Keratinocyte (primary cell): ENCODE measurements at regions not wholly inside any gene's neighbourhood (a gene's known extent, or its start where the extent isn't known, plus 50 kb on each side); places are given as distances from the start of the nearest gene placed in this dataset.

ENCODE experiments used
- DNase-seq: peaks from one replicate; pipeline ENCODE4 v3.0.0-alpha.2; 2011; ENCODE audit warnings: low read depth, missing footprints, low spot score
- FAIRE-seq: peaks from 2 replicates; lab custom pipeline; 2011; peaks lifted over from hg19 to GRCh38; lab: Jason Lieb, UNC
- H2AFZ ChIP-seq: 2 replicates; pipeline ENCODE4 v1.6.0; 2012; ENCODE audit warnings: low read length, control low read depth, inconsistent platforms; ENCODE audit not compliant: control insufficient read depth
- H3K27ac ChIP-seq: 2 replicates; pipeline ENCODE4 v1.5.1; 2011; ENCODE audit warnings: low read length; ENCODE audit not compliant: control insufficient read depth, insufficient read depth
- H3K27me3 ChIP-seq: 3 replicates; pipeline ENCODE4 v1.6.0; 2011; ENCODE audit warnings: low read length; ENCODE audit not compliant: control insufficient read depth, insufficient read depth; ENCODE audit errors: extremely low read depth
- H3K36me3 ChIP-seq, 2 experiments: 2 replicates in 1 of 2; 3 replicates in 1 of 2; pipeline ENCODE4 v1.5.1; 2011; ENCODE audit warnings: low read length in 2 of 2, mild to moderate bottlenecking in 1 of 2; ENCODE audit not compliant: control insufficient read depth in 2 of 2, insufficient read depth in 2 of 2; ENCODE audit errors: extremely low read depth in 1 of 2
- H3K4me1 ChIP-seq: 3 replicates; pipeline ENCODE4 v1.5.1; 2011; ENCODE audit warnings: low read length; ENCODE audit not compliant: control insufficient read depth, insufficient read depth; ENCODE audit errors: extremely low read depth
- H3K4me2 ChIP-seq: 3 replicates; pipeline ENCODE4 v1.6.0; 2011; ENCODE audit warnings: low read depth, low read length; ENCODE audit not compliant: control insufficient read depth, insufficient read depth; ENCODE audit errors: extremely low read depth
- H3K4me3 ChIP-seq, 3 experiments: fragments of 200-600 bp in 1 of 3; sonication (generic) in 1 of 3; 2 replicates in 2 of 3; 3 replicates in 1 of 3; pipeline ENCODE4 v1.5.1; 2011 to 2016; ENCODE audit warnings: low read length in 3 of 3, mild to moderate bottlenecking in 3 of 3, control low read depth in 2 of 3, inconsistent platforms in 1 of 3, low read depth in 1 of 3, mixed read lengths in 1 of 3, mixed run types in 1 of 3, moderate library complexity in 1 of 3; ENCODE audit not compliant: control insufficient read depth in 2 of 3, insufficient read depth in 2 of 3; ENCODE audit errors: extremely low read depth in 1 of 3
- H3K79me2 ChIP-seq: 2 replicates; pipeline ENCODE4 v1.6.0; 2012; ENCODE audit warnings: low read length; ENCODE audit not compliant: control insufficient read depth, insufficient read depth
- H3K9ac ChIP-seq: 3 replicates; pipeline ENCODE4 v1.6.0; 2011; ENCODE audit warnings: low read length; ENCODE audit not compliant: control insufficient read depth, insufficient read depth; ENCODE audit errors: extremely low read depth
- H3K9me1 ChIP-seq: 3 replicates; pipeline ENCODE4 v1.6.0; 2011; ENCODE audit warnings: low read length; ENCODE audit not compliant: control insufficient read depth, insufficient read depth; ENCODE audit errors: extremely low read depth
- H3K9me3 ChIP-seq: 2 replicates; pipeline ENCODE4 v1.5.1; 2012; ENCODE audit warnings: low read depth, low read length; ENCODE audit not compliant: control insufficient read depth
- H4K20me1 ChIP-seq: 3 replicates; pipeline ENCODE4 v1.6.0; 2011; ENCODE audit warnings: low read length; ENCODE audit not compliant: control insufficient read depth, insufficient read depth; ENCODE audit errors: extremely low read depth
- EZH2 ChIP-seq: IDR thresholded peaks from one replicate; pipeline ENCODE4 v1.6.1; 2012; ENCODE audit warnings: inconsistent platforms, mild to moderate bottlenecking, low read length, moderate library complexity
- dilution Hi-C: fragments of 300-500 bp; cut with MboI; formaldehyde crosslinking; loops from one replicate; pipeline ENCODE4 v1.7.0; 2020; ENCODE audit warnings: low sequenced_read_pairs; ENCODE audit not compliant: extremely low pct_ligation_motif_present
- TF ChIP-seq, protein P1 (sequence below), 3 experiments: IDR thresholded peaks in 1 of 3; conservative IDR thresholded peaks in 1 of 3; optimal IDR thresholded peaks in 1 of 3; 2 replicates in 2 of 3; 3 replicates in 1 of 3; pipeline versions ENCODE3 to v1.5.1; 2011; ENCODE audit warnings: low read length in 3 of 3, mild to moderate bottlenecking in 3 of 3, moderate library complexity in 2 of 3, control low read depth in 1 of 3, inconsistent platforms in 1 of 3; ENCODE audit not compliant: insufficient read depth in 2 of 3; ENCODE audit errors: extremely low read depth in 1 of 3

DNA sequence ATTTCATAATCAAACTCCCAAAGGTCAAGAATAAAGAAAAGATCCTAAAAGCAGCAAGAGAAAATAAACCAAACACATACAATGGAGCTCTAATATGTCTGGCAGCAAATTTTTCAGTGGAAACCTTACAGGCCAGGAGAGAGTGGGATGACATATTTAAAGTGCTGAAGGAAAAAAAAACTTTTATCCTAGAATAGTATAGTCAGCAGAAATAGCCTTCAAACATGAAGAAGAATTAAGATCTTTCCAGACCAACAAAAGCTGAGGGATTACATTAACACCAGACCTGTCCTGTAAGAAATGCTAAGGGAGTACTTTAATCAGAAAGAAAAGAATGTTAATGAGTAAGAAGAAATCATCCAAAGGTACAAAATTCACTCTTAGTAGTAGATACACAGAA, 215.7 kb upstream of the IGF1 start:
- H3K4me3 ChIP-seq: no peak overlapping the region
- no peak overlapping the region for H2AFZ ChIP-seq
- TF ChIP-seq, protein P1, sequence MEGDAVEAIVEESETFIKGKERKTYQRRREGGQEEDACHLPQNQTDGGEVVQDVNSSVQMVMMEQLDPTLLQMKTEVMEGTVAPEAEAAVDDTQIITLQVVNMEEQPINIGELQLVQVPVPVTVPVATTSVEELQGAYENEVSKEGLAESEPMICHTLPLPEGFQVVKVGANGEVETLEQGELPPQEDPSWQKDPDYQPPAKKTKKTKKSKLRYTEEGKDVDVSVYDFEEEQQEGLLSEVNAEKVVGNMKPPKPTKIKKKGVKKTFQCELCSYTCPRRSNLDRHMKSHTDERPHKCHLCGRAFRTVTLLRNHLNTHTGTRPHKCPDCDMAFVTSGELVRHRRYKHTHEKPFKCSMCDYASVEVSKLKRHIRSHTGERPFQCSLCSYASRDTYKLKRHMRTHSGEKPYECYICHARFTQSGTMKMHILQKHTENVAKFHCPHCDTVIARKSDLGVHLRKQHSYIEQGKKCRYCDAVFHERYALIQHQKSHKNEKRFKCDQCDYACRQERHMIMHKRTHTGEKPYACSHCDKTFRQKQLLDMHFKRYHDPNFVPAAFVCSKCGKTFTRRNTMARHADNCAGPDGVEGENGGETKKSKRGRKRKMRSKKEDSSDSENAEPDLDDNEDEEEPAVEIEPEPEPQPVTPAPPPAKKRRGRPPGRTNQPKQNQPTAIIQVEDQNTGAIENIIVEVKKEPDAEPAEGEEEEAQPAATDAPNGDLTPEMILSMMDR (optimal IDR thresholded peaks at IDR 0.05 in 1 of 3, IDR thresholded peaks at IDR 0.05 in 1 of 3, conservative IDR thresholded peaks at IDR 0.05 in 1 of 3; ENCODE audit: extremely low read depth in 1 of 3, insufficient read depth in 2 of 3, low read length in 3 of 3): no peak
- no peak for TF ChIP-seq EZH2
- H3K4me2 ChIP-seq: no peak overlapping the region
- no peak for FAIRE-seq
- no peaks in the 10 kb centered on the region for H3K4me1 ChIP-seq
- H3K36me3 ChIP-seq: no peaks in the 10 kb centered on the region
- no peak overlapping the region for H3K27ac ChIP-seq
- no peaks in the 10 kb centered on the region for H4K20me1 ChIP-seq
- H3K9me3 ChIP-seq: no peaks in the 10 kb centered on the region
- DNase-seq: no peak
- H3K79me2 ChIP-seq: no peaks in the 10 kb centered on the region
- dilution Hi-C loops: no loop called here
- H3K27me3 ChIP-seq: no peaks in the 10 kb centered on the region
- no peaks in the 10 kb centered on the region for H3K9me1 ChIP-seq
- H3K9ac ChIP-seq: no peak overlapping the region

DNA sequence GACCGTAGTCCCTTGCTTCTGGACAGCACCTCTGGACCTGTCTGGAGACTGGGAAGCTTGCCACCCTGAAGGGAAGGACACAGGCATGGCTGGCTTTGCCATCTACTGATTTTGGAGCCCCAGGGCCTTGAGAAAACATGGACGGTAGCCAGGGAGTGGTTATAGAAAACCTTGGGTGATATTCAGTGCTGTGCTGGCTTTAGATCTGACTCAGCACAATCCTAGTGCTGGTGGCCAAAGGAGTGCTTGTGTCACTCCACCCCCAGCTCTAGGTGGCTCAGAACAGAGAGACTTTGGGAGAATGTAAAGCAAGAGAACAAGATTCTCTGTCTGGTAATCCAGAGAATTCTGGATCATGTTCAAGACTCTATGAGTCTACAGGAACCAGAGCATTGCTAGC, 214.5 kb upstream of the IGF1 start:
- Histone ChIP-seq H3K9me3 (no peaks in the 10 kb centered on the region), H3K27me3 (no peaks in the 10 kb centered on the region), H3K27ac (no peak overlapping the region), H2AFZ (no peak overlapping the region), H3K36me3 (no peaks in the 10 kb centered on the region), H3K9me1 (no peaks in the 10 kb centered on the region), H3K4me3 (no peak overlapping the region), H3K9ac (no peak overlapping the region), H3K4me1 (no peaks in the 10 kb centered on the region), H4K20me1 (no peaks in the 10 kb centered on the region), H3K4me2 (no peak overlapping the region), H3K79me2 (no peaks in the 10 kb centered on the region)
- DNase-seq (no peak), FAIRE-seq (no peak)
- dilution Hi-C loops: no loop called here
- no peak for TF ChIP-seq EZH2
- TF ChIP-seq, protein P1 (optimal IDR thresholded peaks at IDR 0.05 in 1 of 3, IDR thresholded peaks at IDR 0.05 in 1 of 3, conservative IDR thresholded peaks at IDR 0.05 in 1 of 3; ENCODE audit: extremely low read depth in 1 of 3, insufficient read depth in 2 of 3, low read length in 3 of 3): no peak
